IPS DF 6.9 (cell line): ENCODE measurements at regions not wholly inside any gene's neighbourhood (a gene's known extent, or its start where the extent isn't known, plus 50 kb on each side); places are given as distances from the start of the nearest gene placed in this dataset.

ENCODE experiments used
- DNase-seq: peaks from one replicate; pipeline ENCODE4 v3.0.0-alpha.2; 2013; ENCODE audit warnings: low read depth, low spot score
- H3K27ac ChIP-seq: one replicate; pipeline ENCODE4 v1.5.1; 2013; ENCODE audit warnings: low read length, control low read depth
- H3K27me3 ChIP-seq: 2 replicates; pipeline ENCODE4 v1.6.1; 2013; ENCODE audit warnings: mild to moderate bottlenecking, low read length; ENCODE audit not compliant: control insufficient read depth, insufficient read depth
- H3K36me3 ChIP-seq: 2 replicates; pipeline ENCODE4 v1.6.1; 2013; ENCODE audit warnings: low read length; ENCODE audit not compliant: control insufficient read depth, insufficient read depth
- H3K4me1 ChIP-seq: 2 replicates; pipeline ENCODE4 v1.6.1; 2013; ENCODE audit warnings: low read length; ENCODE audit not compliant: control insufficient read depth, insufficient read depth
- H3K4me3 ChIP-seq: 2 replicates; pipeline ENCODE4 v1.5.1; 2013; ENCODE audit warnings: mild to moderate bottlenecking, low read length
- H3K9me3 ChIP-seq: 2 replicates; pipeline ENCODE4 v1.6.1; 2013; ENCODE audit warnings: low read length, inconsistent platforms; ENCODE audit not compliant: control insufficient read depth, insufficient read depth
- WGBS: extraction: QIAGEN DNeasy Blood & Tissue Kit; methylation state at CpG from one replicate; pipeline ENCODE4 v1.1.7; 2013; ENCODE audit warnings: mixed read lengths, missing lambda C conversion rate; ENCODE audit not compliant: insufficient read length, insufficient coverage; 5-methylcytosine and 5-hydroxymethylcytosine counted together

DNA sequence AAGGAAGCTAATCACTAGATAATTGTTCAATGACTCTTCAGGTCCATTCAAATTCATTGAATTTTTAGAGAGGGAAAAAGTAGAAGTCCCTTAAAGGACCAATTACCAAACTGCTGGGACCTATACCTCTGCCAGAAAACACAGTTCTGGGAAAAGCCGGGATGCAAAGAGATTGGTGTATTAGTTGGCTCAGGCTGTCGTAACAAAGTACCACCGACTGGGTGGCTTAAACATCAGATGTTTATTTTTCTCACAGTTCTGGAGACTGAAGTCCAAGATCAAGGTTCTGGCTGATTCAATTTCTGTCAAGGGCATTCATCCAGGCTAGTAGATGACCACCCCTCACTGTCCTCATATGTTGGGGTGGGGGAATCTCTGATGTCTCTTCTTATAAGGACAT, 177.1 kb upstream of the FSTL4 start:
- no peak overlapping the region for H3K27ac ChIP-seq
- DNase-seq = no peak
- H3K9me3 ChIP-seq = no peaks in the 10 kb centered on the region
- no peak overlapping the region for H3K4me3 ChIP-seq
- H3K36me3 ChIP-seq = no peaks in the 10 kb centered on the region
- no peaks in the 10 kb centered on the region for H3K27me3 ChIP-seq
- WGBS = no CpG with 5 or more reads among the region's 3 CpGs
- H3K4me1 ChIP-seq = peaks cover 2% of the 10 kb centered on the region; the same call in 1 of the 2 replicates

GRCh38 chr5:133788121-133788520, 175.8 kb upstream of the FSTL4 start:
- no peak for DNase-seq
- Histone ChIP-seq H3K27me3 (no peaks in the 10 kb centered on the region), H3K36me3 (no peaks in the 10 kb centered on the region), H3K4me1 (peaks cover 2% of the 10 kb centered on the region; the same call in 1 of the 2 replicates), H3K4me3 (no peak overlapping the region), H3K9me3 (no peaks in the 10 kb centered on the region), H3K27ac (no peak overlapping the region)
- no CpG with 5 or more reads among the region's 11 CpGs for WGBS

DNA sequence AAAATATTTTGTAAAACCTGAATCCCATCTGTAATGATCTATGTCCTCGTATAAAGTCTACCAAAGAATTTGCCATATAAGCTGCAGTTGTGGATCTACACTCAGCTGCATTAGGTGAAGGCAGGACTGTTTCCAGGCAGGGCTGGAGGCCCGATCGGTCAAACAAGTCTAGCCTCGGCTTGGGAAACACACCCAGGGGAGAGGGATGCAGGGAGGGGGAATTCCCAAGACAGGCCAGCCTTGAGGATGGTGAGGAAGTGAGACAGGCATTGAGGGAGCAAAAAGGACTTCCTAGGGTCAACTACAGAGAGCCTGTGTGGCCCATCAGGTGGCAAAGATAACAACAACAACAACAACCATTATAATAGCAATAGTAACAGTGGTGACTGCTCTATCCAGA, 174.1 kb upstream of the FSTL4 start:
- no peaks in the 10 kb centered on the region for H3K36me3 ChIP-seq
- no peak overlapping the region for H3K4me3 ChIP-seq
- H3K27me3 ChIP-seq = no peaks in the 10 kb centered on the region
- H3K27ac ChIP-seq = no peak overlapping the region
- WGBS = no CpG with 5 or more reads among the region's 4 CpGs
- no peaks in the 10 kb centered on the region for H3K9me3 ChIP-seq
- H3K4me1 ChIP-seq = peaks cover 2% of the 10 kb centered on the region; the same call in 1 of the 2 replicates
- DNase-seq = no peak

DNA sequence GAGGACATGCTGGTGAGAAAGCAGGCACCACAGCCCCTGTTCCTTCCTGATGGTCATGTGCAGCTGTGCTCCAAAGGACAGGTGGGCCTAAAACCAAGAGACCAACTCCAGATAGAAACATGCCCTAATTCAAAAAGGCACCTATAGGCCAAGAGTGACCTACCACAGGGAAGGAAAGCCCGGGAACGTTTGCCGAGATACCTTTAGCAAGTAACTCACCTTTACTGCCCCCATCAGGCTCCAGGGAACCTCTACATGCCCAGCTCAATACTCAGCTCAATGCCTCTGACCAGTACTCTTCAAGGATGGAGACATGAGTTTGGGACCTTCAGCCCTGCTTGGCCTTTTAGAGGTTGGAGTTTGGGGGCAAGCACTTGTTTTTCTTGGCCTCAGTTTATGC, 172.8 kb upstream of the FSTL4 start:
- H3K4me1 ChIP-seq = peaks cover 2% of the 10 kb centered on the region; the same call in 1 of the 2 replicates
- no peaks in the 10 kb centered on the region for H3K36me3 ChIP-seq
- H3K27ac ChIP-seq = no peak overlapping the region
- H3K9me3 ChIP-seq = no peaks in the 10 kb centered on the region
- H3K4me3 ChIP-seq = no peak overlapping the region
- no CpG with 5 or more reads among the region's 3 CpGs for WGBS
- no peak for DNase-seq
- H3K27me3 ChIP-seq = no peaks in the 10 kb centered on the region

GRCh38 chr5:133783481-133783880, 171.1 kb upstream of the FSTL4 start:
- DNase-seq = no peak
- Histone ChIP-seq H3K4me3 (no peak overlapping the region), H3K9me3 (no peaks in the 10 kb centered on the region), H3K36me3 (no peaks in the 10 kb centered on the region), H3K4me1 (no peaks in the 10 kb centered on the region), H3K27me3 (no peaks in the 10 kb centered on the region), H3K27ac (no peak overlapping the region)
- no CpG with 5 or more reads among the region's 5 CpGs for WGBS

DNA sequence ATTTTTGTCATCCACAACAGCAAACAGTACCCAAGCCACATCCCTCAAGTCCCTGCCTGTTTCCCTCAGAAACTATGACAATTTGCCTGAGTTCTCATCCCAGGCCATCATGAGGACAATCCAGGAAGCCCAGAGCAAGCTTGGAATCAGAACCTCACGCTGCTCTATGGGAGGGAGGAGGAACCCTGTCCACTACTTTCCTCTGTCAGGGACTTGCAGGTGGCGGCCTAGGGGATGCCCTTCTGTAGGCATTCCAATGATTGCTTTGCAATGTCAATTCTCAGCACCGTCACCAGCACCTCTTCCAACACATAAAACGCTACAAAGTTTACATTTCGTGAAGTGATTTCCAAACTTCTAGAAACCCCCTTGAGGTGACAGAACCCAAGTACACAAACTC, 170.4 kb upstream of the FSTL4 start:
- no peak overlapping the region for H3K4me3 ChIP-seq
- H3K27me3 ChIP-seq = no peaks in the 10 kb centered on the region
- no CpG with 5 or more reads among the region's 5 CpGs for WGBS
- H3K36me3 ChIP-seq = no peaks in the 10 kb centered on the region
- no peaks in the 10 kb centered on the region for H3K4me1 ChIP-seq
- no peaks in the 10 kb centered on the region for H3K9me3 ChIP-seq
- H3K27ac ChIP-seq = no peak overlapping the region
- DNase-seq = no peak

- Histone ChIP-seq H3K9me3 (no peaks in the 10 kb centered on the region), H3K4me1 (no peaks in the 10 kb centered on the region), H3K27me3 (no peaks in the 10 kb centered on the region), H3K4me3 (no peak overlapping the region), H3K27ac (no peak overlapping the region), H3K36me3 (no peaks in the 10 kb centered on the region)
- WGBS = no CpG with 5 or more reads among the region's 4 CpGs
- DNase-seq = no peak
Measured at GRCh38 chr5:133781436-133782225, 169.3 kb upstream of the FSTL4 start.

GRCh38 chr5:133780619-133781280, 168.4 kb upstream of the FSTL4 start:
- no peak overlapping the region for H3K27ac ChIP-seq
- H3K4me1 ChIP-seq = no peaks in the 10 kb centered on the region
- H3K4me3 ChIP-seq = no peak overlapping the region
- no peaks in the 10 kb centered on the region for H3K27me3 ChIP-seq
- WGBS = no CpG with 5 or more reads among the region's 8 CpGs
- H3K9me3 ChIP-seq = no peaks in the 10 kb centered on the region
- no peaks in the 10 kb centered on the region for H3K36me3 ChIP-seq
- DNase-seq = no peak

DNA sequence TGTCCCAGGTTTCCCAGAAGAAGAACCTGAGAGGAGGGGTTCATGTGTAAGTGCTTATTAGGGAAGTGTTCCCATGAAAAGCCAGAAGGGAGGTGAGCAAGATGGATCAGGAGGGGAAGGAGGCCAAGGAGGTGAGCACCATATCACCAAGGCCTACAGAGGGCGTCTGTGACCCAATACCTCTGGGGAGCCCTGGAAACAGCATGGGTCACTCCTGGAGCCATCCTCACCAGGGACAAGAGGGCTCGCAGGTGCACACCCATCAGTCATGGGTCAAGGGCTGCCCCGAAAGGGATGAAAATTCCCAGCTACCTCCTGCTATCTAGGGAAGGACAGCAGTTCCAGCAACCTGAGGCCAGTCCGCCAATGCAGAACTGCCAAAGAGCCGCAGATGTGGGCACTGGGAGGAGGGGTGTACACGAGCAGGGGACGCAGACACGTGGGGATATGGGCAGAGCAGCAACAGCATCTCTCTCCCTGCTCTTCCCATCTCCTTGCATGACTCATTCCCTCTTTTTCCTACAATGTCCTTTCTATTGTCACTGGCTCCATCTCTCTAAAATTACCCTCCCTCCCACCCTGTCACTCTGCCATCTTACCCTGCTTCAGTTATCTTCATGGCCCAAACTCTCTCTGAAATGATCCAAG, 167.6 kb upstream of the FSTL4 start:
- Histone ChIP-seq H3K27me3 (no peaks in the 10 kb centered on the region), H3K36me3 (no peaks in the 10 kb centered on the region), H3K4me3 (no peak overlapping the region), H3K4me1 (no peaks in the 10 kb centered on the region), H3K9me3 (no peaks in the 10 kb centered on the region), H3K27ac (no peak overlapping the region)
- WGBS = no CpG with 5 or more reads among the region's 8 CpGs
- DNase-seq = no peak

DNA sequence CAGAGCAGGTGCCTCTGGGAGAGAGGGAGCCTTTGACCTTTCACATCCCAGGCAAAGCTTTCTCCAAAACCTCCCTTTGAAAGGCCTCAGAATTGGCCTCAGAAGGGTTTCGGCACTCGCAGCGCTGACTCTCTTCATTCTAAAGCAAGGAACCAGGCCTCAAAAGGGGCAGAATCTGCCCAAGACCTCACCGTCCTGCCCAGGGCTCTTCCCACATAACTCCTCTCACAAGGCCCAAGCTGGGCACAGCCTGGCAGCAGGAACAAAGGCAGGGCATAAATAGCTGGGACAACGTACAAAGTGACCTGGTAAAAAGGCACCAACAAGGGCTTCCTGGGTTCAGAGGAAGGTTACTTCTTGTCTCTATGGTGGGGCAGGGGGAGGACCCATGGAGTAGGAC, 166.3 kb upstream of the FSTL4 start:
- Histone ChIP-seq H3K9me3 (no peaks in the 10 kb centered on the region), H3K27me3 (no peaks in the 10 kb centered on the region; the same call in 1 of the 2 replicates), H3K4me1 (no peaks in the 10 kb centered on the region), H3K4me3 (no peak overlapping the region), H3K36me3 (no peaks in the 10 kb centered on the region), H3K27ac (no peak overlapping the region)
- no CpG with 5 or more reads among the region's 5 CpGs for WGBS
- DNase-seq = no peak
